ENCODE measurements at regions not wholly inside any gene's neighbourhood (a gene's known extent, or its start where the extent isn't known, plus 50 kb on each side); places are given as distances from the start of the nearest gene placed in this dataset.

DNA sequence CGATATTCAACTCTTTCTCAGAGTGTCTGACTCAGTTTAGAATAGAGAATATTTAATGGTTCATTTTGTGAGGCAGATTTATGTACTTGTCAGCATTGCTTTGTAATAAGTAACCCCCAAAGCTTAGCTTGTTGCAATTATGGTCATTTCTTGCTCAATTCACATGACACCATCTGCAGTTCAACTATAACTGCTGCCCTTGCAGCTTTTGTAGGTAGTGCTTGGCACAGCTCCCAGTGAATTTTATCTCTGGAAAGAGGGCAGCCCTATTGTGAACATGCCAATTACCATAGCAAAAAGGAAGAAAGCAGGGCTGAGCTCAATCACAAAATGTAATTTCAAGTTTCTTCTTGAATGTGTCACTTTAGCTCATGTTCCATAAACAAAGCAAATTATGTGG is 1587.7 kb upstream of the ACO1 start:
- no peak for TF ChIP-seq CTCF (IDR thresholded peaks at IDR 0.05; ENCODE audit: low read length)
- no peak for TF ChIP-seq EZH2 (IDR thresholded peaks at IDR 0.05; ENCODE audit: borderline replicate concordance, low read length)
- H3K79me2 ChIP-seq (ENCODE audit: insufficient read depth, low read length): no peaks in the 10 kb centered on the region
- no peaks in the 10 kb centered on the region for H3K36me3 ChIP-seq (ENCODE audit: insufficient read depth, low read length)
- H3K9ac ChIP-seq (ENCODE audit: low read length): no peak overlapping the region
- H2AFZ ChIP-seq (ENCODE audit: low read length): no peak overlapping the region
- H3K27ac ChIP-seq (ENCODE audit: low read depth, low read length, poor library complexity, severe bottlenecking): no peak overlapping the region
- no peaks in the 10 kb centered on the region for H3K4me1 ChIP-seq (ENCODE audit: insufficient read depth, low read length, severe bottlenecking)
- no peaks in the 10 kb centered on the region for H3K9me3 ChIP-seq (ENCODE audit: low read length)
- no peaks in the 10 kb centered on the region for H3K27me3 ChIP-seq (ENCODE audit: insufficient read depth, low read length)
- H3K9me2 ChIP-seq (ENCODE audit: low read depth, low read length): no peaks in the 10 kb centered on the region
- no peak overlapping the region for H3K4me2 ChIP-seq (ENCODE audit: low read length)
- no peak overlapping the region for H3K4me3 ChIP-seq (ENCODE audit: low read depth, low read length, poor library complexity, severe bottlenecking)
- H3F3A ChIP-seq (ENCODE audit: insufficient read depth, low read length): no peaks in the 10 kb centered on the region
- H4K20me1 ChIP-seq (ENCODE audit: insufficient read depth, low read length): no peaks in the 10 kb centered on the region

- H3K4me1 ChIP-seq (ENCODE audit: insufficient read depth, low read length, severe bottlenecking): no peaks in the 10 kb centered on the region
- no peaks in the 10 kb centered on the region for H3K9me3 ChIP-seq (ENCODE audit: low read length)
- H4K20me1 ChIP-seq (ENCODE audit: insufficient read depth, low read length): no peaks in the 10 kb centered on the region
- no peaks in the 10 kb centered on the region for H3K36me3 ChIP-seq (ENCODE audit: insufficient read depth, low read length)
- H3K27ac ChIP-seq (ENCODE audit: low read depth, low read length, poor library complexity, severe bottlenecking): no peak overlapping the region
- H3K27me3 ChIP-seq (ENCODE audit: insufficient read depth, low read length): no peaks in the 10 kb centered on the region
- no peaks in the 10 kb centered on the region for H3K79me2 ChIP-seq (ENCODE audit: insufficient read depth, low read length)
- no peaks in the 10 kb centered on the region for H3F3A ChIP-seq (ENCODE audit: insufficient read depth, low read length)
- no peaks in the 10 kb centered on the region for H3K9me2 ChIP-seq (ENCODE audit: low read depth, low read length)
- TF ChIP-seq CTCF (IDR thresholded peaks at IDR 0.05; ENCODE audit: low read length) (no peak), EZH2 (IDR thresholded peaks at IDR 0.05; ENCODE audit: borderline replicate concordance, low read length) (no peak)
- no peak overlapping the region for H3K9ac ChIP-seq (ENCODE audit: low read length)
- no peak overlapping the region for H2AFZ ChIP-seq (ENCODE audit: low read length)
- no peak overlapping the region for H3K4me2 ChIP-seq (ENCODE audit: low read length)
- H3K4me3 ChIP-seq (ENCODE audit: low read depth, low read length, poor library complexity, severe bottlenecking): no peak overlapping the region
These were observed 1584.8 kb upstream of the ACO1 start for GRCh38 chr9:30799527-30800101.

- Histone ChIP-seq H3K4me3 (ENCODE audit: low read depth, low read length, poor library complexity, severe bottlenecking) (no peak overlapping the region), H3K9me2 (ENCODE audit: low read depth, low read length) (no peaks in the 10 kb centered on the region), H3K9me3 (ENCODE audit: low read length) (no peaks in the 10 kb centered on the region), H3K27me3 (ENCODE audit: insufficient read depth, low read length) (no peaks in the 10 kb centered on the region), H3K27ac (ENCODE audit: low read depth, low read length, poor library complexity, severe bottlenecking) (no peak overlapping the region), H4K20me1 (ENCODE audit: insufficient read depth, low read length) (no peaks in the 10 kb centered on the region), H2AFZ (ENCODE audit: low read length) (no peak overlapping the region), H3K4me1 (ENCODE audit: insufficient read depth, low read length, severe bottlenecking) (no peaks in the 10 kb centered on the region), H3K4me2 (ENCODE audit: low read length) (no peak overlapping the region), H3K79me2 (ENCODE audit: insufficient read depth, low read length) (no peaks in the 10 kb centered on the region), H3F3A (ENCODE audit: insufficient read depth, low read length) (no peaks in the 10 kb centered on the region), H3K36me3 (ENCODE audit: insufficient read depth, low read length) (no peaks in the 10 kb centered on the region), H3K9ac (ENCODE audit: low read length) (no peak overlapping the region)
- TF ChIP-seq CTCF (IDR thresholded peaks at IDR 0.05; ENCODE audit: low read length) (no peak), EZH2 (IDR thresholded peaks at IDR 0.05; ENCODE audit: borderline replicate concordance, low read length) (no peak)
These were observed 1584.0 kb upstream of the ACO1 start for GRCh38 chr9:30800421-30800820.
